Ammon's horn (tissue), 1 donor: ENCODE measurements at regions not wholly inside any gene's neighbourhood (a gene's known extent, or its start where the extent isn't known, plus 50 kb on each side); places are given as distances from the start of the nearest gene placed in this dataset.
"Not testable (repeated sequence)": the region's sequence is repeated elsewhere in the genome, so short reads cannot be mapped to it uniquely, and the experiment has no call there.

Experiments used
- DNase-seq: peaks from one replicate; pipeline ENCODE4 v3.0.0-alpha.2; 2016; ENCODE audit warnings: low spot score

DNA sequence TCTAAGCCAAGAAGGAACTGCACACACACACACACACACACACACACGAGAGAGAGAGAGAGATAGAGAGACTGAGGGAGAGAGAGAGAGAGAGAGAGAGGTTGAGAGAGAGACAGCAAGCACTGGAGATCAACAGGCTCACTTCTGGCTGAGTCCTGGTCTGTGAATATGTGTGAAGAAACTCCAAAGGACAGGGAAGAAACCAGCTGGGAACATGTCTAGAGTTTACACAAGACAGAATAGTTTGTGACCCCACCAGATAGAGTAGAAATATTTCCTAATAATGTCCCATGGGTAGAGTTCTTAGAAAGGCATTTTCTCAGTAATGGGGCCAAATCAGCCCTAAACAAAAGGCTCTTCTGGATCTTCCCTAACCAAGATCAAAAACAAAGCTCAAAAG lies 155.5 kb upstream of the IGFBP3 start:
- DNase-seq: no peak

DNA sequence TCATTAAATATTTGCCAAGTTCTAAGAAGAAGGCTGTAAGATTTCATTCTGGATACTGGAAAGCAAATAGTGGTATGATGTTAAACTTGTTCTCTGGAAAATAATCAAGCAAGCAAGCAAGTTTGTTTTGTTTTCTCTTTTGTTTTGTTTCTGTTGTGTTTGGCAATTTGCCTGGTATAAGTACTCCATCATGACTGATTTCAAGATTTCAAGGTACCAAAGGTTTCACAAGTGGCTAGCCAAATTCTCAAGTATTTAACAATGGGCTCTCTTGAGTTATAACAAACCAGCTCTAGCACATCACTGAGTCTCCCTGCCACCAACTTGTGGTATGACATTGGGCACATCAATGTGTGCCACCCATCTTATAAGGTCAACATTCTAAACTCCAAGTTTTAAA lies 151.7 kb upstream of the IGFBP3 start:
- DNase-seq: no peak

DNA sequence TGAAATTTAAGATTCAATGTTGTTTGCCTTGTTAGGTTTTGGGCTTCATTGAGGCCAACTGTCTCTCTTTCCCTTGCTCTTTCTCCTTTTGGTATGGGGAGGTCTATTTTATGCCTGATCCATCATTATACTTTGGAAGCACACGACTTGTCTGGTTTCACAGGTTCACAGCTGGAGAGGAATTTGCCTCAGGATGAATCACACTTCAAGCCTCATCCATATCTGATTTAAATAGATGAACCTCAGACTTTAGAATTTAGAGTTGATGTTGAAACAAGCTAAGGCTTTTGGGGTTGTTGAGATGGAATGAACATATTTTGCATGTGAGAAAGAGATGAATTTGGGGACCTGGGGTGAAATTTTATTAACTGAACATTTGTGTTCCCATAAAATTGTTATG lies 150.5 kb upstream of the IGFBP3 start:
- no peak for DNase-seq

DNA sequence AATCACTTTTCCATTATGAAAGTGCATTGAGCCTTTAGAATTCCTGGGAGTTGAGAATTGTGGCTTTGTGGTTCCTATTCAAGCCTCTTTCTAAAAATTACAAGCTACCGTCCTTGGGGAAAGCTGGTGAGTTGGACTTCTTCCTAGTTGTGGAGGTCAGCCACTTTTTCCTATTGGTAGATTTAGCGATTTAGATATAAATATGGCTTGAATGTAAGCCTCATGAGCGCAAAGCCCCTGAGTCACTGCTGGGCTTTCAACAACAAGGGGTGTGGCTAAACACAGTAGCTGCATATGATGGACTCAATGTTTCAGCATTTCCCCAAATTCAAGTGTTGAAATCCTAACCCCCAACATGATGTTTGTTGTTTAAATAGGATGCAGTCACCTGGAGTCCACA lies 150.0 kb upstream of the IGFBP3 start:
- no peak for DNase-seq

DNA sequence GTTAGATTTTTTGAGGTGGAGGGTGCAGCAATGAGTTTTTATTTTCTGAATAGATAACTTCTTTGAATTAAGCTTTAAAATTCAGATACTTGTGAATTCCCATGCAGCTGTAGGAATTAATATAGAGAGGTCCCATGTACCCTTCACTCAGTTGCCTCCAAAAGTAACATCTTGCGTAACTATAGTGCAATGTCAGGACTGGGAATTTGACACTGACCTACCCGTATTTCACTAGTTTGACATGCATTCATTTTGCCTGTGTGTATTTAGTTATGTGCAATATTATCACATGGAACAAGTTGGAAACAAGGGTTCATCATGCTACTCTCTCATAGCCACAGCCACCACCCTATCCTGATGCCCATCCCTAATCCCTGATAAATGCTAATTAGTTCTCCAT lies 147.1 kb upstream of the IGFBP3 start:
- DNase-seq: no peak

DNA sequence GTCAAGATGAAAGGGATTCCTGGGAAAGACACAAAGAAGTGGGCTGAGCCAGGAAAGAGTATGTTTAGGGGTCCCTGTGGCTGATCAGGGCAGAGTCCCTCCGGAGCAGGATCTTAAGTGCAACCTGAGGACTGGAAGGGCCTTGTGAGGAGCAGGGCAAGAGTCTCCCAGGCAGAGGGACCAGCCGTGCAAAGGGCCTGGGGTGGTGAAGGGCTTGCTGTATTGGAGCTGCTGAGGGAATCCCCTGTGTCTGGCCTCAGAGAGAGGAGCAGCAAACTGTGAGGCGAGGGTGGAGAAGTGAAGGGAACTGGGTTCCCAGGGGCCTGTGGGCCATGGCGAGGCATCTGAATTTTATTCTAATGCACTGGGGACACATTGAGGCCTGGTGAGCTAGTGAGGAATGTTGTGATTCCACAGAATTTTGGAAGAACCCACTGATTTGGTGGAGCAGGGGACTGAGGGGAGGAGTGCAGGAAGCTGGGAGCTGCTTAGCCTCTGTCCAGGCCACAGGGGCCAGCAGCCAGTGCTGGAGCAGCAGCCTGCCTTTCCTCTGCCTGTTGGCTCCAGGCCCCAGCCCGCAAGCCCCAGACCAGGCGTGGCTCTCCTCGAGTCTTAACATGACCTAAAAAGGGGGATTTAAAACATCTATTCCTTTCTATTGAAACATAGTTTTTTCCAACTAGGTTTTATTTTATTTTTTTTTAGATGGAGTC lies 138.4 kb upstream of the IGFBP3 start:
- DNase-seq: no peak

DNA sequence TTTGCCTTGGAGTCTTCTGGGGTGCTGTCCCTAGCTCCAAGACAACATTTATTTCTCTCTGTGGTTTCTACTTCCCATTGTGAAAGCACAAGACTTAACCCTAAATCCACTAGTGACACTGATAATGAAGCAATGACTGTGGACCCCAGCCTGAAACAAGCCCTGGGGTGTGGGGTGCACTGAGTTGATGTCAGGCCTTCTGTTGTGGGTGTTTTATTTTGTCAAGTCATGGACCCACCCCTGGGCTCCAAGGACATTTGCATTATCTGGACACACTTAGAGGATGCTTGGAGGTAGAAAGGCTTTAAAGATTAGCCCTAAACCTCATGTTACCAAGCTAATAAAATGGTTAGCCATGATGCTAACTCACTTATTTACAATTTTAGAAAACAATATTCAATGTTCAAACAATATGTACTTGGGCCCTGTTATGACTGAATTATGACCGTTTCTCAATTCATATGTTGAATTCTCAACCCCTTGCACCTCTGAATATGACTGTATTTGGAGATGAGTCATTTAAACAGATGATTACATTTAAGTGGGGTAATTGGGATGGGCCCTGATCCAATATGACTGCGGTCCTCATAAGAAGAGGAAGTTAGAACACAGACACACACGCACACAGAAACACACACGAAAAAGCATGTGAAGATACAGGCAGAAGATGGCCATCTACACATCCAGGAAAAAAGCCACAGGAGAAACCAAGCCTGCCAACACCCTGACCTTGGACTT lies 137.2 kb upstream of the IGFBP3 start:
- DNase-seq: no peak

DNA sequence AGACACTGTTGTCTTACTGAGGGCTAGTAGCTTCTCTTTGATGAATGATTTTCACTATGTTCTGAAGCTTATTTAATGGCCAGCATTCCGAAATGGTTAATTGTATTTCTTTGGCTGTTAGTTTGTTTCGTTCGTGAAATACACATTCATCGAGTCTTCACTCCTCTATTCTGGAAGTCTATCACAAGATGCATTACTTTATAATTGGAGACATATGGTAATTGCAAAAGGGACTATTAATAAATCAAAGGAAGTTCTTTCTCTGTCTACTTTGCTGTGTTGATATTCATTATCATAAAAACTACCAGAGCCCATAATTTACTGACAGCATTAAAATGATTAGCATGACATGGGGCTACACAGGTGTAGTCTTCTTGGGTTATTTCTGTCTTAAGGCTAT lies 133.8 kb upstream of the IGFBP3 start:
- no peak for DNase-seq

DNA sequence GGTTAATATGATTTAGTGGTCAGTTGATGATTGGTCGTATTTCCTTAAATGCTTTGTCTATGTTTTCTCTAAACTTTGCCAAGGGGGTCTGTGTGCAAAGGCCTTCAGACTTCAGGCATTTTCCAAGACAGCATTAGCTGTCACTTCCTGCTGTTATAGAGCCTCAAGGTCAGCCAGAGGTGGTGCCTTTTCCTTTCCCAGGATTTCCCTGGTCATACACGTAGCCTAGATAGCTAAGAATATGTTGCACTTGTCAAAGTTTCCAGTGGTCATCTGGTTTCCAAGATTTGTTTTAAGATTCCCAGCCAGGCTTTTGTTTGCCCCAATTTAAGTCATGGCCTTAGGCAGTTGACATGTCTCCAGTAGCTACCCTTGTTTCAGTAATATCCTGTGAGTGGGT lies 133.2 kb upstream of the IGFBP3 start:
- no peak for DNase-seq

DNA sequence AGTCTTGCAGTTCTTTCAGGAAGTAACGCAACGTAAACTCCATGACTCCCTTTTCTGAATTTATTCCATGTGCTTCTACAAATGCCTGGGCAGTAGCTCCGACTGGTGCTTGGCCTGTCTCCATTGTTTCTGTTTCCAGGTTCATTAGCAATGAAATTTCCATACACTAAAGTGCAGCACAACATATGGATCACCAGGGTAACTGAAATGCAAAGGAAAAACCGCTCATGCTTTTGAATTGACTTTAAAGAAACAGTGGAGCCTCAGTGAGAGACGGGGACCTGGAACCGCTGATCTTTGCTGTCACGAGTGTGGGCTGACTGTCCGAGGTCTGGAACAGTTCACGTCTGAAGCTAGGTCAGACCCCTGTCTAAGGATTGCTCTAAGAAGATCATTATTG lies 126.5 kb upstream of the IGFBP3 start:
- no peak for DNase-seq

DNA sequence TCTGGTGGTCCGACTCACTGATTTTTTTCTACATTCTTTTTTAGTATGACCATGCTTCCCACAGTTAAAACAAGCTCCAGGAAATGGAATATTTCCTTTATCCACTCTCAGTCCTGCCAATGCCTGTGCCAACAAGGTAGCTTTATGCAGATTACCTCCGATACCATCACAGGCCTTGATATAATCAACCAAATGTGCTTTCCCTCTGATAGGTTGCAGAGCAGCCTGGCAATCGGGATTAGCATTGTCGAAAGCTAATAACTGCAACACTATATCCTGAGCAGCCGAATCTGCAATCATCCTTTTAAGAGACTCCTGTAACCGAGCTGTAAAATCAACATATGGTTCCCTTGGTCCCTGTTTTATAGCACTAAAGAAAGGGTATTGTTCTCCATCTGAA lies 122.3 kb upstream of the IGFBP3 start:
- not testable (repeated sequence) for DNase-seq

DNA sequence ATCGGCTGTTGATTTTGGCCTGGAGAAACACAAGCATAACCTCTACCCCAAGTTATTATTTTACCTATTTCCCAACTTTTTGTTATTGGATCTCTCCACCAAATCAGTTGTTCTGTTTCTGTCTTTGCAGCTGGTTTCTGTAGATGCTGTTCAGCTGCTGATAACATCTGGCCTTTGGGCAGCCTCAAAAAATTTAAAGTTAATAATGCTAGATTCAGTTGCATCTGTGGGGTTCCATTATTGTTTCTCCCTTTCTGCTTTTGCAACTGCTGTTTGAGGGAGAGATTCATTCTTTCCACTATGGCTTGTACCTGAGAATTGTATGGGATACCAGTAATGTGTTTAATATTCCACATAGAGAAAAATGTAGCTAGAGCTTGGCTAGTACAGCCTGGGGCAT lies 118.7 kb upstream of the IGFBP3 start:
- DNase-seq: not testable (repeated sequence)

DNA sequence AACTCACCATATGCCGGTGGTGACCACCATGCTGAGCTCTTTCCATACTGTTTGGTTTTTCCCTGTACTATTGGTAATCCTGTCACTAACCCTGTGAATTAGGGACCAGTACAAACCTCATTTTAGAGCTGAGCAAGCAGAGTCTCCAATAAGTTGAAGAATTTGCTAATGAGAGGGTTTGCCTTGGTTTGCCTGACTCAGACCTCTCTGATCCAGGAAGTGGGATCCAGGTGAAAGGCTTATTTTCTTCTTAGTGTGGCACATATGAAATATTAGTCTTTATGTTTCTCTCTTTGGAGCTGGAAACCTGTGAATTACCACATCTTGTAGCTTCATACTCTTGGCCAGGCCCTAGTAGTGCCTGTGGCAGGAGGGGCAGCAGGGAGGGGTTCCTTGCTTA lies 114.1 kb upstream of the IGFBP3 start:
- DNase-seq: no peak

DNA sequence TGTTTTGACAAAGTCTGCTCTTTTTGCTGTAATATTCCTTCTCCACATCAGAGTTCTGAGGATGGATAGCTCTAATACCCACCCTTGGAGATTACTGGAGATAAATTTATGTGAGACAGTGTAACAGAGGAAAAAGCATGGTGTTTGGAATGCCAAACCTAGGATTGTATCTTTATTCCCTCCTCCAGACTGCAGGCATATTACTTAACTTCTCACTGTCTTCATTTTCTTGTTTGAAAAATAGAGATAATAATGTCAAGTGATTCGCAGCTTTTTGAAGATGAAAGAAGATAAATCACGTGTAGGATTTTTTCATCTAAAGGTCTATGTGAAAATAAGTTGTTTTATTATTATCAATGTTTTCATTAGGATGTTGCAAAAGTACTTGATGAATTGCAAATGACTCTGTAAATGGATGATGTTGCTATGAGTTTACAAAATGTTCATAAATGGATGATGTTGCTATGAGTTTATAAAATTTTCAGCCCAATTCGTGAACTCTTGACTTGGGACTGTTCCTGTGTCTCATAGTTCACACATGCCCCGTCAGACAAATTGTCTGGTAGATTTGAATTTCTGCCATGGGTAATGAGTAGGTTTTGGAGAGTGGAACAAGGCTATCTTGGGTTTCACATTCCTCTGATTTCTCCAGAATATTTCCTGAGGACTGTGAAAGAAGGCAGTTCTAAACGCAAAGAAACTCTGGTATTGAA lies 113.1 kb upstream of the IGFBP3 start:
- DNase-seq: no peak

DNA sequence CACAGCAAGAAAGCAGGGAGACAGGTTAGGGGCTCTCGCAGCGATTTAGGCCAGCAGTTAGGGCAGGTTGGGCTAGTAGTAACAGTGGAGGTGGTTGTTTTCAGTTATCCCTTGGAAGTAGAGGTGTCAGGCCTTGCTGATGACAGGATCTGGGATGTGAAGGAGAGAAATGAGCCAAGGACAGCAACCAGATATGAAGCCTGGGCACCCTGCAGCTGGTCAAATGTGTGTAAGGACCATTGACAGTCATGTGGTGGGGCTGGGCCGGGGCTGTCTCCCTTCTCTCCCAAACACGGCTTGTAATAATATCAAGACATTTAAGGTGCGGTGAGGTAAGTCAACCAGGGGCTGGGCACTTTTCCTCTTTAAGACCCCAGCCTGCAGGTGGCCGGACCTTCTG lies 112.5 kb upstream of the IGFBP3 start:
- DNase-seq: no peak

DNA sequence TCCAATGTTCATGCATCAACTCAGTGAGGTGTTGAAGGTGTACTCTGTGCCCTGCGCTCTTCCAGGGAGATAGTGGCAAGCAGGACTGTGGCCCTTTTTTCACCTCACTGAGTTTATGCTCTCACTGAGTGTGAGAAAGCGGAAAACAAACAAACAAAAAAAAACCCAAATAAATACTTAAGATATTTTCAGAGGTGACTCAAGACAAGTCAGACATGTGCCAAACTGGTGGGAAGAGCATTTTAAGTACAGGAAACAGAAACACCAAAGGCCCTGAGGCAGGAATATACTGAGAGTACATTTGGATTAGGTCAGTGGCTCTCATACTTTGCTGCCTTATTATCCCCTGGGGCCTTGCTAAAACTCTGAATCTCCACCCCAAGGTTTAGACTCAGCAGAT lies 111.9 kb upstream of the IGFBP3 start:
- DNase-seq: no peak

DNA sequence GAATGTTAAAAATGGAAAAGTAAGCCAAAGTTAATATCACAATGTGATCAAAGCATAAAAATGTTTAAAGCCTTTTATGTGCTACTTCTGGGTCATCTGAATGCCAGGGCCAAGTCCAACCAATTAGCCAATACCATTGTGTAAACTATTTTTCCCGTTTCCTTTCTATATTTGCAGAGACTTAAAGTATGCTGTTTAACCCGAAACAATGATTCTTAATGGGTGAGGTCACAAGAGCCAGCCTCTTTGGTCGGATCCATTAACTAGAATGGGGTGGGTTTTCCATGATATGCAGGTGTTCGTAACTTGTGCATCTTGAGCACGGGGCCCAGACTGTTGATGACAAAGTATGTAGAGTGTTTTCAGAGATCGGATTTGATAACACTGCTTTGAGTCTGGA lies 111.3 kb upstream of the IGFBP3 start:
- no peak for DNase-seq

DNA sequence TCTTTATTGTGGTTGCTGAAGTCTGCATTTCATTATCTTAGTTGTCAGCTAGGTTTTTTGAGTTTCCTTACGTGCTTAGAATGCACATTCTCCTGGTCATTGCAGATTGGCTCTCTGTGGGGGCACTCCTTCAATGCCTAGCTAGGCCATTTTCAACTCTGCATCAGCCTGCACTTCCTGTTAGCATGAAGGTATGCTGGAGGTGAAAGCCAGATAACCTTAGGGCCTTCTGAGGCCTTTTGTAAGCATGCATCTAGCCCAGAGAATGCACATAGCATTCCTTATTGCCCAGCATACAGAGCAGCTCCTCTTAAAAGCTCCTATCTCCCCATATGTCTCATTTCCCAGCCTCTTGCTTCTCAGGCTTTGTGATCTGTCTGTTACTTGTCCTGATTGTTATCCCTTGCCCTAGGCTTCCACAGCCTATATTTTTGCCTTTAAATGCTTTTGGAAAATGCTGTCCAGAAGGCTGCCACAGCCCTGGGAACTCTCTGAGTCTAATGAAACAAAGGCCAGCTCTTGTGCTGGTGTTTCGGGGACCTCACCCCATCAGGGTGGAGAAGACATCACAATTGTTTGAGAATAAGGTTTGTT lies 108.1 kb upstream of the IGFBP3 start:
- no peak for DNase-seq

DNA sequence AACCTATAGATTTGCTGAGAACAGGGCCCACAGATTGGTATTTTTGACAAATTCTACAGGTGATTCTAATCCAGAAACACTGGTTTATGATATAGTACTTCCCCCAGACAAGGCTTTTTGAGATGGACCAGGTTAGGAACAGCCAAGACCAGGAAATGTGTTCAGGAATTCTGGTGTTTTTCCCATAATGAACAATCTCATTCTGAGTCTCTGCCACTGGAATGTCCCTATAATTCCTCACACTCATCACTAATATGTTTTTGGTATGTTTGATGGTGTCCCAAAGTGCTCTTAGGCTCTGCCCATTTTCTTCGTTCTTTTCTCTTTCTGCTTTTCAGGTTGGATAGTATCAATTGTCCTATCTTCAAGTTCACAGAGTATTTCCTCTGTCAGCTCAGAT lies 107.2 kb upstream of the IGFBP3 start:
- DNase-seq: no peak

DNA sequence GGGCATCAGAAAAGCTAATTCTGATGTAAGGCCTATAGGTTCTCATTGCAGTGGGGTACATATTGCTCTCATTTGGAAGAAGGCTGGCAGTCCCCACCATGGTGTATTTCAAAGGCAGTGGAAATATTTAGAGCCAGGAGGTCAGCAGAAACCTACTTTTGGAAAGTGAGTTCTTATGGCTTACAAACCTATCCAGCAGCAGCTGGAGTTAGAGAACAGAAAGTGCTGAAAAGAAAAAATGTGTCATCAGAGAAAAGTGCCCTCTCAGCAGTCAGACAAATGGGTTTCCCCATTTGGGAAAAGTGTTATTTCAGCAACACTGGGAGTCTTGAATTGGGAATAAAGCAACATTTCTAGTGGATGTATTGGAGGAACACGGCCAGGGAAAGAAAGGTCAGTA lies 105.7 kb upstream of the IGFBP3 start:
- no peak for DNase-seq

DNA sequence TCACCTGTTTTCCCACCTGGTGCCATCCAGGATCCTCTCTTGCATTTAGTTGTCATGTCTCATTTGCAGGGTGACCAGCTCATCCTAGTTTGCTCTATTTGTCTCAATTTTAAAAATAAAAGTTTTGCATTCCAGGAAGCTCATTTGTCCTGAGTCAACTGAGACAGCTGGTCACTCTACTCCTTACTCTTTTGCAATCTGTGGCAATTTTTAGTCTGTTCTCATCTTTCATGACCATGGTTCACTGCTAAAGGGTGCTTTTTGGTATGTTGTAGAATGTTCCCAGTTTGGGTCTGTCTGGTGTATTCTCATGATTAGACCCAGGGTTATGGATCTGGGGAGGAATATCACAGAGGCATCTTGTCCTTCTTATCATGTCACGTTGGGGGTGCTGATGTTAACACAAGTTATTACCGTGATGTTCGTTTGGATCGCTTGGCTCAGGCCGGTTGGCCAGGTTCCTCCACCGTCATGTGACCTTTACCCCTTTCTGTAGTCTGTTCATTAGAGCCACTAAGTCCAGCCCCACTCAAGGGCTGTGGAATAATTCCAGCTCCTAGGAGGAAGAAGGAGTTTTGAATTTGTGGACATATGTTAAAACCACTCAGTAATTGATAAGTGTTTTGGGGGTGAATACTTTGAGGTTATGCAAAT lies 103.3 kb upstream of the IGFBP3 start:
- DNase-seq: no peak

DNA sequence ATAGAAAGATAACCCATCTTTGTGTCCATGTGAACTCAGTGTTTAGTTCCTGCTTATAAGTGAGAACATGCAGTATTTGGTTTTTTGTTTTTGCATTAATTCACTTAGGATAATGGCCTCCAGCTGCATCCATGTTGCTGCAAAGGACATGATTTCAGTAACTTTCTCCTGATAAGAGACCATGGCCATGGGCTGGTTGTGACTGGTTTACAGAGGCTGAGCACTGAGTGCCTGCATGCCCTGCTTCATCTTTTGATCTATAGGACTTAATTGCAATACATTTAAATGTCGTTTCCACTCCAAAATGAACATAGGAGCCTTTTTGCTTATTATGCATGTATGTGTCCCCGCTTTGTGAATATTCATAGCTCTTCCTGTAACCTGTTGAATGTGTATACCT lies 101.3 kb upstream of the IGFBP3 start:
- no peak for DNase-seq
